PC-9 (cell line): ENCODE measurements at regions not wholly inside any gene's neighbourhood (a gene's known extent, or its start where the extent isn't known, plus 50 kb on each side); places are given as distances from the start of the nearest gene placed in this dataset.

Source experiments
- CTCF ChIP-seq: fragments of 200-600 bp; sonication (generic); conservative IDR thresholded peaks from 2 replicates; pipeline ENCODE4 v1.6.1; 2017; ENCODE audit warnings: mixed run types, antibody characterized with exemption, mild to moderate bottlenecking, moderate library complexity
- EZH2 ChIP-seq: fragments of 200-600 bp; sonication (generic); IDR thresholded peaks from 2 replicates; pipeline ENCODE4 v1.8.0; 2017; ENCODE audit warnings: antibody characterized with exemption, low read depth

DNA sequence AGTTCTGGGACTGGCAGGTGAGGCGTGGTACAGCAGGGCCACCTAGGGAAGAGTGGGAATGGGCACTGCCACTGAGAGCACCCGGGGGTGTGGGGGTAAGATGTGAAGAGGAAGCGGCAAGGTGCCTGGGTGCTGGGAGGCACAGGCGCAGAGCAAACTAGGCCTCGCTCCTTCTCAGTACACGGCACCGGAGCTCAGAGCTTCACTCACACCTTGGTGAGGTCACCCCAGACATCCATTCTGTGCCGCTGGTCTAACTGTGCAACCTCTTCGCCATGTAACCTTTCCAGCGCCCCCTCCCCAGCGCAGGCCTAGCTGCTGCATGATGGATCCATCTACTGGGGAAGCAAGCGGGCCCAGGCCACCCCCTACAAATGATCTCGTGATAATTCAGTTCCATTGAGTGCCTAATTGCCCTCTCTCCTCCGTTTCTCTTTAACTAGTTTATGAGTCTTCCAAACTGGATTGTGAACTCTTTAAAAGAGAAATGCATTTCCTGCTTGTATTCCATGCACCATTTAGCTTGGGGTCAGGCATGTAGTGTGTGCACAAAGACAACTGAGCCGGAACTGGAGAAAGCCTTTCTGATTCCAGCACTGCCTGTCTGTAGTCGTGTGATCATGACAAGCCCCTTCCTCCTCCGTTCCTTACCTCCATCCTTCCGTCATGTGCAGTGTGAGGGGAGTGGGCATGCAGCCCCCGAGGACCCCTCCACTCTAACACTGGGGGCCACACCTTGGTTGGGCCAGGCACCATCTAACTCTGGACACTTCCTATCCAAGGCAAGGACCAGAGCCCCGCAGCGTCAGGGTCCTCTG, 1475.2 kb downstream of the TBC1D22A start:
- TF ChIP-seq CTCF, result no peak
- TF ChIP-seq EZH2, result no peak
